ENCODE measurements at regions not wholly inside any gene's neighbourhood (a gene's known extent, or its start where the extent isn't known, plus 50 kb on each side); places are given as distances from the start of the nearest gene placed in this dataset.

DNA sequence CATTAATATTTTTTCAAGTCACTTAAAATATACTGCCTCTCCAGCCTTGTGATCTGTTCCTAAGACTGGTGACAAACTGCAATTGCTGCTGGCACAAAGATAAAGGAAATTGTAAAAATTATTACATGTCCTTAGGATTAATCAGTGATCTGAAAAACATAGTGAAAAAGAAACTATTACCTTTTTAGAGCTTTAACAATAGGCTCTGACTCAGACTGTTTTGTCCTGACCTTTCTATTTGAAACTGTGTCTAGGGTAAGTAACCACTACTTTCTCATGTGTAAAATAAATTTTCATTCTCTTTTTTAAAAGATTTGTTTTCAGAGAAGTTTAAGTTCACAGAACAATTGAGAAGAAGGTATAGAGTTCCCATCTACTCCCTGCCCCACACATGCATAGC is 80.4 kb upstream of the CLEC14A start:
- DNase-seq (ENCODE audit: low read depth, low spot score), result no peak

- DNase-seq (ENCODE audit: low read depth, low spot score), result no peak
These were observed 74.4 kb upstream of the CLEC14A start for GRCh38 chr14:38330275-38330674.

DNA sequence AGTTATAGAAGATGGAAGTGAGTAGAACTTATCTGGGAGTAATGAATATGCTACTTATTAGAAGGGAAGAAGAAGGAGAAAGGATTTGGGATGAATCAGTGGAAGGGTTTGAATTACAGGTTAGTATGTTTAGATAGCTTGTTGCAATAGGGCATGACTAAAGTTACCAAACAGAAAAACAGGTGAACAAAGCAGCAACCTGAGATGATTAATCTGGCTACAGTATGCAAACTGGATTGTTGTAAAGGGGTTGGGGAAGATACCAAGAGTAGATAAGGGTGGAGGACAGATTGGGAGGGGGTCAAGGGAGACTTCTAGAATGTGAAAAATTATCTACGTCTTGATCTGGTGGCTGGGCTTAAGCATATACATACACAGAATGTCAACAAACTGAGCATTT is 73.4 kb upstream of the CLEC14A start:
- DNase-seq (ENCODE audit: low read depth, low spot score), result no peak

GRCh38 chr14:38316922-38317321 is 61.0 kb upstream of the CLEC14A start:
- DNase-seq (ENCODE audit: low read depth, low spot score), result no peak

- DNase-seq (ENCODE audit: low read depth, low spot score), result no peak
These were observed 55.8 kb upstream of the CLEC14A start for GRCh38 chr14:38311655-38312054.

GRCh38 chr14:38310420-38310995 is 54.6 kb upstream of the CLEC14A start:
- DNase-seq (ENCODE audit: low read depth, low spot score), result no peak

GRCh38 chr14:38309522-38310277 is 53.8 kb upstream of the CLEC14A start:
- DNase-seq (ENCODE audit: low read depth, low spot score), result no peak

All from ELF-1 (cell line).